GM21717 (cell line): ENCODE measurements at regions not wholly inside any gene's neighbourhood (a gene's known extent, or its start where the extent isn't known, plus 50 kb on each side); places are given as distances from the start of the nearest gene placed in this dataset.

Experiments
- ATAC-seq: cut with Tn5 transposase; IDR thresholded peaks from one replicate; pipeline ENCODE4 v1.9.1; 2021; ENCODE audit warnings: mild to moderate bottlenecking, moderate library complexity; ENCODE audit not compliant: unreplicated experiment

DNA sequence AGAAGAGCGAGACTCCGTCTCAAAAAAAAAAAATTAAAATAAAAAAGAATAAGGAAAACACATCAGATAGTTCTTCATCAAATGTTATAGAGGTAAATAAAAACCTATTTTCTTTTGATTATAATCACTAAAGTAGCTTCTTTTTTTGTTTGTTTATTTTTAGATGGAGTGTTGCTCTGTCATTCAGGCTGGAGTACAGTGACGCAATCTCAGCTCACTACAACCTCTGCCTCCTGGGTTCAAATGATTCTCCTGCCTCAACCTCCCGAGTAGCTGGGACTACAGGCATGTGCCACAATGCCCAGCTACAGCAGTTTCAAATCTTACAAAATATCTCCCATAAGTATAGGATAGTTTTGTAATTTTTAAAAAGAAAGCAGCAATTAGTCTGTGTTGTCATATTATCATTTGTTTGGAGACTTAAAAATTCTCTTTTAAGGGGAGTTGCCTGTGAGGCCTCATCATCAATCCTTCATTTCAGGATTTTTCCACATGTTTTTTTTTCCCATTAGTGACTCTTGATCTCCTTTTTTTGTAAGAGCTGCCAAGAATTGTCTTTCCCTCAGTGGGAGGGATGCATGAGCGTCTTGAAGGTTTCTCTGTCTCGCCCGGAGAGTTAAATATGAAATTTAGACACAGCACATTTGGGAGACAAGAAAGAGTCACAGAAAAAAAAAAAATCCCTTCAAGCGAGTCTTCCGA, 275.9 kb downstream of the CDCA7 start:
- no peak for ATAC-seq

DNA sequence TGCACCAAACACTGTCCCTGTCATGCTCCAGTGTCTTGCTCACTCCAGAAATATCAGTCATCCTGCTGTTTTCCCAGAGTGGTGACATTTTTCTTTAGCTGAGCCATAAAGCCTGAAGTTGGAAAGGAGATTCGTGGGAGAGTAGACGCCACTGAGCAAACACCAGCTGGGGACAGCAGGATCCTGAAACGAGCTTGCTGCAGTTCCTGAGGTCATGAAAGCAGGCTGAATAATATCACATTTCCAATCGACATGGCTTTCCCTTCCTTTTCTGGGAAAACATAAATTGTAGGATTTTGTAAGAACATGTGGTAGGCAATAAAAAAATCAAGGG, 276.4 kb downstream of the CDCA7 start:
- ATAC-seq: no peak

DNA sequence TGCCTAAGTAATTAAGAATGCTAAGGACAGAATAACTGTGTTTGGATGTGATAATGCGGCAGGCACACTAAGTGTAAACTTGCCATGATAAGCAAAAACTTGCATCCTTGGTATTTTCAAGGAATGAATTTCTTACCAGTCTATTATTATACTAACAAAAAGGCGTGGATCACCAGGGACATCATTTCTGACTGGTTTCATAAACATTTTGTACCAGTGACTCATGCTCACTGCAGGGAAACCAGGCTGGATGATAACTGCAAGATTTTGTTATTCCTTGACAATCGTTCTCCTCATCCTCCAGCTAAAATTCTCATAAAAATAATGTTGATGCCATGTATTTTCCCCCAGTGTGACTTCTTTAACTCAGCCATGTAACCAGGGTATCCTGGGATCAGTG, 289.5 kb downstream of the CDCA7 start:
- ATAC-seq: no peak

DNA sequence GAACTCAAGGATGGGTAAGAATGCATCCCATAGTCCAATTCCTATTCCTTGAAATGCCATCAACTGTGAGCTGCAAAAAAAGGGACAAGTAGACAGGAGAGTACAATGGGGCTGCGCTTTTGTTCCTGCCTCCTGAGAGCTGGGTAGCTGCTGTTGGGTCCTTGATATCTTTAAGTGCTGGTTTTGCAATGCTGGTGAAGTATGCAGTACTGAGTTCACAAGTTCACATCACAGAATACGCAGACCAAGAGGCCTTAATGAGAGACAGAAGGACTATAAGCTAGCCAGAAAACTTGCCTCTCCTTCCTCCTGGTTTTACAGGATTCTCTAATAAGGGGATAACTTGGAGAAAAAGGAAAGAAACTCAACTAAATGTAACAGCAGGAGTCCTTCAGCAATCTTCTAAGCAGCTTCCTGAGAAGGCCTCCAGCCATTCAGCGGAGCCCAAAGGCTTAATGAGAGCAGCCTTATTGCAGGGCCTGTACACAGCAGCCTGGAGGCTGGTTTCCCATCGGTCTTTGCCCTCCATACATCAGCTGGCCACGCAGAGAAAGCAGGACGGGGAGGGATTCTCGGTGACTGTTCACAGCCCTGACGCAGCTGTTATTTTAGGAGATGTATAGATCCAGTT, 293.1 kb downstream of the CDCA7 start:
- no peak for ATAC-seq

DNA sequence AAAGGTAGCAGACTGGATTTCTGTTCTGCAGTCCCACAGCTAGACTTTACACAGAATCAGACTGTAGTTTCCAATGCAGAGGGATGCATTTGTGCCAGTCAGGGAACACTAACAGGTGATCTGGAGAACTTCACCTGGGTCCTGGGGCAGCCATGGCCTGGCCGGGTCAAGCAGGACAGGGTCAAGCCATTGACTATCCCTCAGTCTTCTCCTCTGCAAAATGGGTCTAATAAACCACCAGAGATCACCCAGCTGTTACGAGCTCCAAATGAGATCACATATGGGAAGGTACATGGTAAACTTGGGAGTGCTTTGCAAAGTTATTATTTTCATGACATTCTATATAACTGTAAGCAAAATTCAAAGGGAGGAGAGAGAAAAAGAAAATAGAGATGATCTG, 294.1 kb downstream of the CDCA7 start:
- no peak for ATAC-seq

DNA sequence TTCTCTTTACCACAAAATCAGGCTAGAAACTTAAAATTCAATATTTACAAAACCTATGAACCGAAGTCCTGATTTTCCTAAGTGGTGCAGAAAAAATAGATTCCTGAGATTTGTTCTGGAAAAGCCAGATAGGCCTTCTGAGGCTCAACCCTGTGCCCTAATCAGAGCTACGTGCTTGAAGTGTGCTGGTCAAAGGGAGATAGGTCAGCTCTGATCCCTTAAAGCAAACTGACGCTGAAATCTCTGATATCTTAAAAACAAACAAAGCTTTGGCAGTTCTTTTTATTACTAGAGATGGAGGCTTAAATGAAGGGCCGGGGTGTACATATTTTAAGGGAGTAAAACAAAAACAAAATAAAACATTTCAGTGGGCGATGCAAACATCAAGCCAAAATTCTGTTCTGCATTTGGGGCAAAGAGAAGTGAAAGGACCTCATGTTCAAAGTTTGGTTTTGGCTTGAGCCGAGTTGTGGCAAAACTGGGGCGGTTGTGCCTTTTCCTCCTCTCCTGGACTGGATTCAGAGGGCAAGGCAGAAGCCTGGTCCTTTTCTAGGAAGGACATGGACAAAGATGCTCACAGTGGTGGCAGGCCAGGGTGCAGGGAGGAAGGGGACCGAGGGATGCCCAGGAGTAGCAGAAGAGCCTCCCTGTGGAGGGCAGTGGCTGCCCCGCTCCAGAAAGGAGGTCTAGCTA, 295.0 kb downstream of the CDCA7 start:
- no peak for ATAC-seq

- ATAC-seq: no peak
Measured at GRCh38 chr2:173651891-173652290, 297.2 kb downstream of the CDCA7 start.

DNA sequence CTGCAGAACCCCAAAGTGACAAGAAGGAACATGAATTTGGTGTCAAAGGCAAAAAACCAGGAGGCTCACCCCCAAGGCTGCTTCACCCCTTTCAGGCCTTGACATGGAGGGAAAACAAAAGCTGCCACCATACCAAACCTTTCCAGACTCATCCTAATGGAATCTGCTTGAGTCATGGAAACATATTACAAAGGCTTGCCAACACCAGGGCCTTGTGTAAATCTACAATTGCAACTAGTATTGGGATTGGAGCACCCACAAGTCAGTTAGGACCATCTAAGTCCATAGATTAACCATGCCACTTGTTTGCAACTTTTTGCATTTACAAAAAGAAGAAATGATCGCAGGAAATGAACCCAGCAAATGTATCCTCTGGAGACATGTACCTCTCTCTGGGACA, 297.6 kb downstream of the CDCA7 start:
- no peak for ATAC-seq

GRCh38 chr2:173652767-173653431, 298.2 kb downstream of the CDCA7 start:
- no peak for ATAC-seq

- no peak for ATAC-seq
Measured at GRCh38 chr2:173653432-173653805, 298.7 kb downstream of the CDCA7 start.

DNA sequence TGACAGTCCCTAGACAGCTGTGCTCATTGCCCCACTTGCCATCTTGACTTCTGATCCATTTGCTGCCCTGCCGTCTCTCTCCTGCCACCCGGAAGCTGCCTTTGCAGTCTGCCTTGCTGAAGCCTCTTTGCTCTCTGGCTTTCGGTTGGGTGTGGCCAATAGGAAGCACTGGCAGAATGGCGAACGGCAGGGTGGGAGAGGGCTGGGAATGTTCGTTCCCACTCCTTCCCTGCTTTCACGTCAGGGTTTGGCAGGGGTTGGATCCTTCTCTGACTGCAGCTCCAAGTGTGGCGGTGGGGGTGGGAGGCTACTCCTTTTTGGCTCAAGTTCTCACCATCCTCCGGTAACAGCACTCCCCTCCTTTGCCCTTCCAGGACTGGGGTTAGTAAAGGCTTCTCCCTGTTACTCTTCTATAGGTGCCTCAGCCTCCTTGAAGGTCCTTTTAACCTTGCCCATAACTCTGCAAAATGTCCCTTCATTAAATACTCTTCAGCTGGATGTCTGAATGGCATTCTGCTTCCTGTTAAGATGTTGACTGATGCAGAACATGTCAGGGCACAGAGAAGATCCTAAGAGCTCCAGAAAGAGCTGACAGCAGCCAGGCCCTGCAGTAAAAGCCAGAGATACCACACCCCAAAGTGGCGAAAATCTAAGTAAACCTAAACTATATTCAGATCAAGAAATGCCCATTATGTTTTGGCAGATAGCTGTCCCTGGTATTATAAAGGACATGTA, 299.7 kb downstream of the CDCA7 start:
- ATAC-seq: no peak

- ATAC-seq: no peak
Measured at GRCh38 chr2:173654896-173655265, 300.2 kb downstream of the CDCA7 start.

DNA sequence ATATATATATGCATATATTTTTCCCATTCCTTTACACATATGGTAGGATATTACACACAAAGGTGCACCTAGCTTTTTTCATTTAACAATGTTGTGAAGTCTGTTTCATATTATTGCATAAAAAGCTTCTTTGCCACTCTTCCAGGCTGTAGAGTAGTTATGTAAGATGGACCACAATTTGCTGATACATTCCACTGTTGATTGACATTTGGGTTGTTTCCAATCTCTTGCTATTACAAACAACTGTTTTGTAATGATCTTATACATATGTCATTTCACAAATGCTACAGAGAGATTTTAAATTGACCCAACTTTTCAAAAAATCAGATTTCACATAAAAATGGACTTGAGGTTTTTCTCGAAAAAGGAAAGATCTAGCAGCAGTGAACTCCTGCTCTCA, 301.4 kb downstream of the CDCA7 start:
- no peak for ATAC-seq

- ATAC-seq: no peak
Measured at GRCh38 chr2:173657996-173658717, 303.5 kb downstream of the CDCA7 start.

- ATAC-seq: no peak
Measured at GRCh38 chr2:173658946-173659371, 304.3 kb downstream of the CDCA7 start.

DNA sequence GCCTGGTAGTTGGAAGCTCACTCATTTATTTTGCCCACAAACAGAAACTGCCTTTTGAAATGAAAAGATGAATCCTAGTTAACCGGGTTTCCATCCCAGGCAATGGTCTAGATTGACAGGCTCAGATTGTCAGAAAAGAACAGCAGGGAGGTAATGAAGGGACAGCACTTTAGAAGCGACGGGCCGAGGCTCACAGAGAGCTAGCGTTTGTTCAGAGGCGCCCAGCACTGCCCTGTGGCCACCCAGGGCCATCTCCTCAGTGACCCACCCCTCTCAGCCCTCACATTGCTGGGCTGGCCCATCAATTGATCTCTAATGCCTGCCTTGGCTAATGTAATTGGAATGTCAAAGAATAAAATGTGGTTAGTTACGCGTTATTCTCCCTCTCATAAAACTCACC, 304.8 kb downstream of the CDCA7 start:
- no peak for ATAC-seq

DNA sequence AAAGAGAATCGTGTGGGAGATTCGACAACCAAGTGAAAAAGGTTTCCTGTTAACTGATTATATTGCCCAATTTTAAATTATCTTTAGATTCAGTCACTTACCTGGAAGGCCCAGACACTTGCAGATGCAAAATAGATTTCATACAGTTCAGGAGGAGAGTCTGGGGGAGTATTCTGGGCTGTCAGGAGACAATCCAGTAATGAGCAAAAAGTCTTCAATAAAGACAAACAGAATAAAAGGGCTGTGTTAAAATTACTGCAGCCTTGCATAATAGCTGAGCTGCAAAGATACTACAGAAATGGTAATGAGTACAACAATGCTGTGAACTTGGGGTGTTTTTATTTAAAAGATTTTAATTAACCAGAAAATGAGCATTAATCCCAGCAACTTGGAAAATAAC, 303.6 kb downstream of the SP3 start:
- ATAC-seq: no peak

DNA sequence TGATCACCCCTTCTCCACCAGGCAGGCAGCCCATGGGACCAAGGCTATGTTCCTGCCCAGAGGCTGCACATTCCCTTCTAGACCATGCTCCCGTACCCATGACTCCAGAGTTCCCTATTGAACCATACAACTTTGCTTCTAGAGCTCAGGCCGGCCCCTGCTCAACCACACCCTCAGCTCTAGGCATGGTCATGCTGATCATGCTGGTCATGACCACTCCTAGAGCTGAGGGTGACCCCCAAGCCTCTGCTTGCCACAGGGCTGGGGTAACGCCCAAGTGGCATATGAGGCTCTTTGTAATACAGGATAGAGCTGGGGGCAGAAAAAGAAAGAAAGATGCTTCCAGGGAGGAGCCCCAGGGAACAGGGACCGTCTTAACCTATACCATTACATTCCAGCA, 301.8 kb downstream of the SP3 start:
- ATAC-seq: no peak

DNA sequence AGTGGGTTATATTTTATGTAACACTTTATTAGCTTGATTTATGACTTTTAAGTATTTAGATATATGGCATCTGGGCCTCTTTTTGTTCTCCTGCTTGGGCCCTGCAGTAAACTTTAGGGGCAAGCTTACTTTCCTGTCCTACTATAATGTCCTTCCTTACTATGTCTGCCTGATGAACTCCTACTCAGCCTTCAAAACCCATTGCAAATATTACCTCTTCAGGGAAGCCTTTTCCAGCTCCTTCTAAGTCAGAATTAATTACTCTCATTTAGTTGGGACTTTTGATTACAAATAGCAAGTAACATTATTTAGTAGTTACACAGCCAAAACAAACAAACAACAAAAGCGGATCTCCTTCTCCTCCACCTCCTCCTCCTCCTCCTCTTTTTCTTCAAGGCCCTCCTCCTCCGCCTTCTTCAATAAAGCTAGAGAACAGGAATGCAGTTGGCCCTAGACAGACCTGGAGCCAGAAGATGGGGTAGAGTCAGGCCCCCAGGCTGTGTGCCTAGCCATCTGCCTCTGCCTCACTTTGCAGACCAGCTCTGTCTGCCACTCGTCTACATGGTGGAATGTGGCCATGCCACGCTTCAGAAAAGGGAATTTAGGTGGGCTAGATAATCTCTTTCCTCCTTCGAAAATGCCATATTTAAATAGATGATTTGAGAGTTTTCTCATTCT, 301.2 kb downstream of the SP3 start:
- no peak for ATAC-seq

- ATAC-seq: no peak
Measured at GRCh38 chr2:173664513-173664910, 300.7 kb downstream of the SP3 start.
